Hepatocyte (in vitro differentiated cells): ENCODE measurements at regions not wholly inside any gene's neighbourhood (a gene's known extent, or its start where the extent isn't known, plus 50 kb on each side); places are given as distances from the start of the nearest gene placed in this dataset.

Source experiments
- DNase-seq: peaks from one replicate; pipeline ENCODE4 v3.0.0-alpha.2; 2016; ENCODE audit warnings: low spot score
- H2AFZ ChIP-seq: fragments of 200-600 bp; sonication (generic); 2 replicates; pipeline ENCODE4 v1.6.0; 2016; ENCODE audit warnings: antibody characterized with exemption, mild to moderate bottlenecking
- H3K27ac ChIP-seq: fragments of 200-600 bp; sonication (generic); 2 replicates; pipeline ENCODE4 v1.5.1; 2016; ENCODE audit warnings: mild to moderate bottlenecking
- H3K27me3 ChIP-seq: fragments of 200-600 bp; sonication (generic); 2 replicates; pipeline ENCODE4 v1.6.1; 2016
- H3K36me3 ChIP-seq: fragments of 200-600 bp; sonication (generic); replicated peaks from 2 replicates; pipeline ENCODE4 v1.5.1; 2016; ENCODE audit warnings: low read depth; ENCODE audit not compliant: insufficient read depth
- H3K4me1 ChIP-seq: fragments of 200-600 bp; sonication (generic); 2 replicates; pipeline ENCODE4 v1.5.1; 2016; ENCODE audit warnings: mild to moderate bottlenecking, moderate library complexity; ENCODE audit not compliant: insufficient read depth
- H3K4me2 ChIP-seq: fragments of 200-600 bp; sonication (generic); 2 replicates; pipeline ENCODE4 v1.6.0; 2016
- H3K4me3 ChIP-seq: fragments of 200-600 bp; sonication (generic); 2 replicates; pipeline ENCODE4 v1.5.1; 2016; ENCODE audit warnings: mild to moderate bottlenecking
- H3K79me2 ChIP-seq: fragments of 200-600 bp; sonication (generic); 2 replicates; pipeline ENCODE4 v1.6.0; 2017; ENCODE audit warnings: mild to moderate bottlenecking
- H3K9me2 ChIP-seq: fragments of 200-600 bp; sonication (generic); replicated peaks from 2 replicates; pipeline ENCODE4 v1.6.0; 2017; ENCODE audit warnings: mild to moderate bottlenecking; ENCODE audit not compliant: insufficient read depth
- H3K9me3 ChIP-seq: fragments of 200-600 bp; sonication (generic); 2 replicates; pipeline ENCODE4 v1.5.1; 2016; ENCODE audit warnings: low read depth, mild to moderate bottlenecking
- H4K20me1 ChIP-seq: fragments of 200-600 bp; sonication (generic); 2 replicates; pipeline ENCODE4 v1.6.0; 2016; ENCODE audit warnings: mild to moderate bottlenecking; ENCODE audit not compliant: insufficient read depth, poor library complexity, severe bottlenecking
- CTCF ChIP-seq: fragments of 200-600 bp; sonication (generic); IDR thresholded peaks from 2 replicates; pipeline ENCODE4 v1.5.1; 2016; ENCODE audit warnings: antibody characterized with exemption, mild to moderate bottlenecking; ENCODE audit not compliant: poor library complexity
- EZH2 ChIP-seq: fragments of 200-600 bp; sonication (generic); IDR thresholded peaks from 2 replicates; pipeline ENCODE4 v1.6.1; 2016; ENCODE audit warnings: antibody characterized with exemption, mild to moderate bottlenecking, borderline replicate concordance
- EZH2phosphoT487 ChIP-seq: fragments of 200-600 bp; sonication (generic); IDR thresholded peaks from one replicate; pipeline ENCODE4 v1.6.1; 2018; ENCODE audit warnings: antibody characterized with exemption, mild to moderate bottlenecking, low read depth, moderate library complexity; ENCODE audit not compliant: unreplicated experiment, severe bottlenecking
- WGBS: methylation state at CpG from one replicate; pipeline ENCODE4 v1.1.6; 2016; ENCODE audit warnings: low lambda C conversion rate; ENCODE audit errors: missing lambda C conversion rate; 5-methylcytosine and 5-hydroxymethylcytosine counted together

- DNase-seq = peak; percentile 6
- H3K4me2 ChIP-seq = no peak overlapping the region
- H3K27me3 ChIP-seq = no peaks in the 10 kb centered on the region
- H3K9me2 ChIP-seq = no peaks in the 10 kb centered on the region
- no peak overlapping the region for H3K27ac ChIP-seq
- TF ChIP-seq EZH2phosphoT487 (no peak), EZH2 (no peak), CTCF (no peak)
- H3K36me3 ChIP-seq = no peaks in the 10 kb centered on the region
- H4K20me1 ChIP-seq = no peaks in the 10 kb centered on the region
- H2AFZ ChIP-seq = no peak overlapping the region
- H3K79me2 ChIP-seq = no peaks in the 10 kb centered on the region
- H3K4me1 ChIP-seq = no peaks in the 10 kb centered on the region
- no peak overlapping the region for H3K4me3 ChIP-seq
- no peaks in the 10 kb centered on the region for H3K9me3 ChIP-seq
- 67% methylated on average over 4 of the region's 4 CpGs for WGBS
These were observed 878.9 kb upstream of the CXADR start for GRCh38 chr21:16633831-16634459.

- 36% methylated on average over 4 of the region's 4 CpGs for WGBS
- no peaks in the 10 kb centered on the region for H3K79me2 ChIP-seq
- H3K36me3 ChIP-seq = no peaks in the 10 kb centered on the region
- no peaks in the 10 kb centered on the region for H3K4me1 ChIP-seq
- no peaks in the 10 kb centered on the region for H3K27me3 ChIP-seq
- H3K27ac ChIP-seq = no peak overlapping the region
- DNase-seq = no peak
- no peaks in the 10 kb centered on the region for H3K9me3 ChIP-seq
- H4K20me1 ChIP-seq = no peaks in the 10 kb centered on the region
- H3K4me3 ChIP-seq = no peak overlapping the region
- H2AFZ ChIP-seq = no peak overlapping the region
- no peak overlapping the region for H3K4me2 ChIP-seq
- H3K9me2 ChIP-seq = no peaks in the 10 kb centered on the region
- no peak for TF ChIP-seq EZH2phosphoT487
- no peak for TF ChIP-seq EZH2
- no peak for TF ChIP-seq CTCF
These were observed 878.3 kb upstream of the CXADR start for GRCh38 chr21:16634515-16634914.

- H2AFZ ChIP-seq = no peak overlapping the region
- no peaks in the 10 kb centered on the region for H3K9me3 ChIP-seq
- no peaks in the 10 kb centered on the region for H3K9me2 ChIP-seq
- no peak overlapping the region for H3K4me2 ChIP-seq
- no peaks in the 10 kb centered on the region for H3K36me3 ChIP-seq
- no peaks in the 10 kb centered on the region for H3K4me1 ChIP-seq
- no peaks in the 10 kb centered on the region for H4K20me1 ChIP-seq
- no peak overlapping the region for H3K27ac ChIP-seq
- no peak for TF ChIP-seq CTCF
- TF ChIP-seq EZH2phosphoT487 = no peak
- TF ChIP-seq EZH2 = no peak
- H3K27me3 ChIP-seq = no peaks in the 10 kb centered on the region
- WGBS = 90% methylated on average over 3 of the region's 3 CpGs
- no peaks in the 10 kb centered on the region for H3K79me2 ChIP-seq
- DNase-seq = no peak
- no peak overlapping the region for H3K4me3 ChIP-seq
These were observed 872.4 kb upstream of the CXADR start for GRCh38 chr21:16640297-16641027.
